ENCODE measurements at regions not wholly inside any gene's neighbourhood (a gene's known extent, or its start where the extent isn't known, plus 50 kb on each side); places are given as distances from the start of the nearest gene placed in this dataset.
"Not testable (repeated sequence)": the region's sequence is repeated elsewhere in the genome, so short reads cannot be mapped to it uniquely, and the experiment has no call there.

DNA sequence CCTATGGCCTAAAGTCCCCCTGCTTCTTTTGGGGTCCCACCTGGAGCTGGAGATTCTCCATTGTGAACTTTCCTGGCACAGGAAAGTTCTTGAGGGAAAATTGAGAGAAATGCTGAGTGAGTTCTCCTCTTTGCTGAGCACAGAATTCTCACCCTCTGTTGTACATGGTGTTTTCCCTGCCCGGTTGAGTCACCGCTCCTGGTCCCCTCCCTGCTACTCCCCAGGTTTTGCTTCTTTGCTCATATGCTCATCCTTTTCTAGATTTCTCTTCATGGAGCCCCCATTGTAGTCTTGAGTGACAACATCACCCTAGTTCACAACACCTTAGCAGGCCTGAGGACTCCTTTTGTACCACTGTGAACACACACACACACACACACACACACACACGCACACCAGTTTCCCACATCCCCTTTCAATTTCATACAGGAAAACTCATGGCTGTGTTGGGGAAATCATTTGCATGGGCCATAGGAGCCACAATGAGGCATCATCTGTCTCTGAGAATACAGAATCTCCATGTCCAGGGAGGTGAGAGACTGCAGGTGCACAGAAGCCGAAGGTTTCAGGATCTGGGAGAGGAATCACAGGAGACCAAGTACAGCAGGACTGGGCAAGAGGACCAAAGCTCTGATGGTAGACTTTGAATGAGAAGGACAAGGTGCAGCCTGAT, 585.3 kb downstream of the GOLGA6L6 start:
- Mint-ChIP-seq H3K27ac (no peak overlapping the region), H3K4me3 (no peak overlapping the region), H3K9me3 (peaks cover 24% of the 10 kb centered on the region), H3K4me1 (ENCODE audit: low read depth) (no peaks in the 10 kb centered on the region), H3K27me3 (ENCODE audit: low read depth) (no peaks in the 10 kb centered on the region), H3K36me3 (ENCODE audit: low read depth) (no peaks in the 10 kb centered on the region)
- DNase-seq, result no peak
- intact Hi-C loops (cut with micrococcal nuclease), result no loop called here
- CTCF ChIA-PET, result no interaction called here

DNA sequence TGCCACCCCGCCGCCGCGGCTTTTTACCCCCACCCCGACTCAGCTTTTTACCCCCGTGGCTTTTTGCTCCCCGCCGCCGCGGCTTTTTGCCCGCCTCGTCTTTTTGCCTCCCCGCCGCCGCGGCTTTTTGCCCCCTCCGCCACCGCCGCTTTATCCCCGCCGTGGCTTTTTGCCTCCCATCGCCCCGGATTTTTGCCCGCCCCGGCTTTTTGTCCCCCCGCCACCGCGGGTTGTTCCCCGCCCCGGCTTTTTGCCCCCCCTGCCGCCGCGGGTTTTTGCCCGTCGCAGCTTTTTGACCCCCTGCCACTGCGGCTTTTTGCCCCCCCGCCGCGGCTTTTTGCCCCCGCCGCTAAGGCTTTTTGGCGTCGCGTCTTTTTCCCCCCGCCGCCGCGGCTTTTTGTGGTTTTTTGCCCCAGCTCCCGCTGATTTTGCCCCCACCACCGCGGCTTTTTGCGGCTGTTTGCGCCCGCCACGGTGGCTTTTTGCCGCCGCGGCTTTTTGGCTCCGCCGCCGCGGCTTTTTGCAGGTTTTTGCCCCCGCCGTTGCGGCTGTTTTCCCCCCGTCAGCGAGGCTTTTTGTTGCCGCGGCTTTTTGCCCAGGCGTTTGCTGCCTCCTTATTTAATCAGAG, 597.2 kb downstream of the GOLGA6L6 start:
- Mint-ChIP-seq H3K4me3 (no peak overlapping the region), H3K4me1 (ENCODE audit: low read depth) (no peaks in the 10 kb centered on the region), H3K27ac (no peak overlapping the region), H3K9me3 (peaks cover 15% of the 10 kb centered on the region), H3K36me3 (ENCODE audit: low read depth) (peaks cover 5% of the 10 kb centered on the region), H3K27me3 (ENCODE audit: low read depth) (peaks cover 17% of the 10 kb centered on the region)
- DNase-seq, result no peak
- intact Hi-C loops (cut with micrococcal nuclease), result no loop called here
- CTCF ChIA-PET, result no interaction called here

DNA sequence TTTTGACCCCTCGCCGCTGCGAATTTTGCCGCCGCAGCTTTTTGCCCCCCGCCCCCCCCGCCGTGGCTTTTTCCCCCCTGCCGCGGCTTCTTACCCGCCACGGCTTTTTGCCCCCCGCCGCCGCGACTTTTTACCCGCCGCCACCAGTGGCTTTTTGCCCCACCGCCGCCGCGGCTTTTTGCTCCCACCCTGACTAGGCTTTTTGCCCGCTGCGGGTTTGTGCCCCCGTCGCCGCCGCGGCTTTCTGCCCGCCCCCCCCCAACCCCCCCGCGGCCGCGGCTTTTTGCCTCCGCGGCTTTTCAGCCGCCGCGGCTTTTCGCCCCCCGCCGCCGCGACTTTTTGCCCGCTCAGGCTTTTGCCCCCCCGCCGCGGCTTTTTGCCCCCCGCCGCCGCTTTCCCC, 598.1 kb downstream of the GOLGA6L6 start:
- CTCF ChIA-PET, result no interaction called here
- no peak overlapping the region for H3K4me3 Mint-ChIP-seq
- intact Hi-C loops (cut with micrococcal nuclease), result no loop called here
- no peaks in the 10 kb centered on the region for H3K4me1 Mint-ChIP-seq (ENCODE audit: low read depth)
- no peak overlapping the region for H3K27ac Mint-ChIP-seq
- H3K36me3 Mint-ChIP-seq (ENCODE audit: low read depth), result peaks cover 5% of the 10 kb centered on the region
- peaks cover 16% of the 10 kb centered on the region for H3K9me3 Mint-ChIP-seq
- H3K27me3 Mint-ChIP-seq (ENCODE audit: low read depth), result peaks cover 17% of the 10 kb centered on the region
- no peak for DNase-seq

DNA sequence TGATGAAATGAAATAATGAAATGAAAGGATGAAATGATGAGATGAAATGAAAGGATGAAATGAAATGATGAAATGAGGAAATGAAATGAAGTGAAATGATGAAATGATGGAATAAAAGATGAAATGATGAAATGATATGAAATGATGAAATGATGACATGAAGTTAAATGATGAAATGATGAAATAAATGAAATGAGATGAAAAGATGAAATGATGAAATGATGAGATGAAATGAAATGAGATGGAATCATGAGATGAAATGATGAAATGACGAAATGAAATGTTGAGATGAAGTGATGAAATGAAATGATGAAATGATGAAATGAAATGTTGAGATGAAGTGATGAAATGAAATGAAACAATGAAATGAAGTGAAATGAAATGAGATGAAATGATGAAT, 638.3 kb downstream of the GOLGA6L6 start:
- H3K4me3 Mint-ChIP-seq; H3K27ac Mint-ChIP-seq; intact Hi-C loops (cut with micrococcal nuclease); H3K4me1 Mint-ChIP-seq (ENCODE audit: low read depth); H3K27me3 Mint-ChIP-seq (ENCODE audit: low read depth); CTCF ChIA-PET; DNase-seq: not testable (repeated sequence)
- H3K36me3 Mint-ChIP-seq (ENCODE audit: low read depth), result peaks cover 15% of the 10 kb centered on the region
- peaks cover 29% of the 10 kb centered on the region for H3K9me3 Mint-ChIP-seq

DNA sequence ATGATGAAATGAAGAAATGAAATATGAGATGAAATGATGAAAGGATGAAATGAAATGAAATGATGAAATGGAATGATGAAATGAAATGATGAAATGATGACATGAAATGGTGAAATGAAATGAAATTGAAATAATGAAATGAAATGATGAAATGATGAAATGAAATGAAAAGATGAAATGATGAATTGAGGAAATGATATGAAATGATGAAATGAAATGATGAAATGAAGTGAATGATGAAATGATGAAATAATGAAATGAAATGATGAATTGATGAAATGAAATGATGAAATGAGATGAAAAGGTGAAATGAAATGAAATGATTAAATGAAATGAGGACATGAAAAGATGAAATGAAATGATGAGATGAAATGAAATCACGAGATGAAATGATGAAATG, 639.2 kb downstream of the GOLGA6L6 start:
- DNase-seq; H3K4me3 Mint-ChIP-seq; H3K27ac Mint-ChIP-seq; H3K27me3 Mint-ChIP-seq (ENCODE audit: low read depth); CTCF ChIA-PET; H3K4me1 Mint-ChIP-seq (ENCODE audit: low read depth); intact Hi-C loops (cut with micrococcal nuclease): not testable (repeated sequence)
- H3K9me3 Mint-ChIP-seq, result peaks cover 27% of the 10 kb centered on the region
- H3K36me3 Mint-ChIP-seq (ENCODE audit: low read depth), result peaks cover 15% of the 10 kb centered on the region

DNA sequence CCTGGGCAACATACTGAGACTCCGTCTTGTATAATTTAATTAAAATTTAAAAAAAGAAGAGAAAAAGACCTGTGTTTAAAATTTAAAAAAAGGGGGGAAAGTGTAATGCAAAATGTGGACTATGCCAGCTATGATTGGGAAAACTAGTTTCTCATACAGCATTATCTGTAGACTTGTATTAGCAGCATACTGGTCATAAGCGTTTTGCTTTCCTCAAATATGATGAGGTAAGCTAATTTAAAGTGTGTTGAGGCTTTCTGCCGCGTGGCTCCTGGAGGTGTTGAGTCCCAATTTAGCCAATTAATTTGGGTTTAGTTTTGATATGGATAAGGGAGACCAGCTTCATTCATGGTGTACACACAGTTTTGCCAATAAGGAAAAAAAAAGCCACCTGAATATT, 640.2 kb downstream of the GOLGA6L6 start:
- Mint-ChIP-seq H3K9me3 (peaks cover 27% of the 10 kb centered on the region), H3K36me3 (ENCODE audit: low read depth) (peaks cover 15% of the 10 kb centered on the region)
- H3K27me3 Mint-ChIP-seq (ENCODE audit: low read depth); H3K4me3 Mint-ChIP-seq; intact Hi-C loops (cut with micrococcal nuclease); CTCF ChIA-PET; DNase-seq; H3K4me1 Mint-ChIP-seq (ENCODE audit: low read depth); H3K27ac Mint-ChIP-seq: not testable (repeated sequence)

DNA sequence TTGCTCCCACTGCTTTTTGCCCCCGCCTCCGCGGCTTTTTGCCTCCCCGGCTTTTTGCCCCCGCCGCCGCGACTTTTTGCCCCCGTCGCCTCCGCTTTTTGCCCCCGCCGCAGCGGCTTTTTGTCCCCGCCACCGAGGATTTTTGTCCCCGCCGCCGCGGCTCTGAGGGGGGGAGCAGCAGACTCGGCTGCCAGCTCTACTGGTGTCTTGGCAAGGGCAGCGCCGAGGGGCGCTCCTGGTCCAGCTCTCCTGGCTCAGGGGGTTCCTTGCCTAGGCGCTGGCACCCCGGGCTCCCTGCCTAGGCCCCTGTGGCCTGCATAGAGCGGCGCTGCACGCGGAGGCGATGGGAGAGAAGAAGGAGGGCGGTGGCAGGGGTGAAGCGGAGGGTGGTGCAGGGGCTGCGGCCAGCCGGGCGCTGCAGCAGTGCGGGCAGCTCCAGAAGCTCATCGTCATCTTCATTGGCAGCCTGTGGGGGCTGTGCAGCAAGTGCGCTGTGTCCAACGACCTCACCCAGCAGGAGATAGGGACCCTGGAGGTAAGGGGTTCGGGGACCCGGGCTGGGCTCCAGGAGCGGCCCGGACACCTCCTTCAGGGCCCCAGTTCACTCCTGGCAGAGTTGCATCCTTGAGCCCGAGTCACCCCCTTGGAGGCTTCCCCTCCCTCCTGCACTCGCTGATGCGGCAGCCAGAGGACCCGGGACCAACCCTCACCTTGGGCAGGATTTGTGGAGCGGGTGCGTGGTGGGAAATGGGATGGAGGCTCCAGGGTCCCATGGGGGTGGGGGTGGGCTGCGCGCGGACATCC, 642.4 kb downstream of the GOLGA6L6 start:
- CTCF ChIA-PET, result no interaction called here
- Mint-ChIP-seq H3K27me3 (ENCODE audit: low read depth) (no peaks in the 10 kb centered on the region), H3K9me3 (peaks cover 25% of the 10 kb centered on the region), H3K36me3 (ENCODE audit: low read depth) (peaks cover 15% of the 10 kb centered on the region), H3K4me3 (no peak overlapping the region), H3K4me1 (ENCODE audit: low read depth) (no peaks in the 10 kb centered on the region), H3K27ac (no peak overlapping the region)
- intact Hi-C loops (cut with micrococcal nuclease), result no loop called here
- DNase-seq, result no peak

DNA sequence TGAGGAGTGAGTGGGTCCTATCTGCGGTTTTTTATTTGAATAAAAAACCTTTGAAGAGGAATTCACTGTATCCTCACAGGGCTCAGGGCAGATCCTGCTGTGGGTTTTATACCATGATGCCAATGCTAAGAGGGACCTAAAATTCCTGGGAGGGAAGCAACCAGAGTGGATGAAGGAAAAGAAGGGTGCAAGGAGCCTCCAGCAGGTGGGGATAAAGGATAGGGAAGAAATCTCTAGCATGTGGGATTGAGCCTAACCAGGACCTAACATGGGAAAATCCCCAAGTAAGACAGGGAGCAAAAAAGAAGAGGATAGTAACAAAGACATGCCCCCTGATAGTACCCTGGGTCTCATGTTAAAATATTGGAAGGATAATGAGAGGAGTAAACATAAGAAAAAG, 652.8 kb downstream of the GOLGA6L6 start:
- intact Hi-C loops (cut with micrococcal nuclease); H3K27ac Mint-ChIP-seq; H3K4me1 Mint-ChIP-seq (ENCODE audit: low read depth); H3K4me3 Mint-ChIP-seq; H3K36me3 Mint-ChIP-seq (ENCODE audit: low read depth); H3K27me3 Mint-ChIP-seq (ENCODE audit: low read depth); CTCF ChIA-PET; DNase-seq: not testable (repeated sequence)
- H3K9me3 Mint-ChIP-seq, result peaks cover 15% of the 10 kb centered on the region

DNA sequence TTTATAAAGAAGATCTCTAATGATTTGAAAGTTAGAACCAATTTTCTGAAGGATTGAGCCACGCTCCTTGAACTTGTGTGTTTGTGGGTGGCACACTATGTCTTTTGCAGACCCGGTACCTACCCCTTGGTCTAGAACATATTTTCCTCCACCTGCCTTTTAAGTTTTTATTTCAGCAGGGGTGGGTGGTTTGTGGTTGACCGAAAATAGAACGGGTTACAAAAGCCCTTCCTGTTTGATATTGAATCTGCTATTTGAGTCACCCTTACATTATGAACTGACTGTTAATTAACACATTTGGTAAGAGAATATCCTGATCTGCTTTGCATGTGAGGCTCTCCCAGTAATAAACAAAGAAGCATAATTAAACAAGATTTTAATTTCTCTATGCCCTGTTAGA, 697.5 kb downstream of the GOLGA6L6 start:
- CTCF ChIA-PET; H3K36me3 Mint-ChIP-seq (ENCODE audit: low read depth); DNase-seq; intact Hi-C loops (cut with micrococcal nuclease); H3K4me3 Mint-ChIP-seq; H3K4me1 Mint-ChIP-seq (ENCODE audit: low read depth); H3K27me3 Mint-ChIP-seq (ENCODE audit: low read depth); H3K9me3 Mint-ChIP-seq; H3K27ac Mint-ChIP-seq: not testable (repeated sequence)
